Loucy (cell line): ENCODE measurements at regions not wholly inside any gene's neighbourhood (a gene's known extent, or its start where the extent isn't known, plus 50 kb on each side); places are given as distances from the start of the nearest gene placed in this dataset.
"Not testable (repeated sequence)": the region's sequence is repeated elsewhere in the genome, so short reads cannot be mapped to it uniquely, and the experiment has no call there.

Experiments
- H2AFZ ChIP-seq: fragments of 200-600 bp; sonication (generic); 2 replicates; pipeline ENCODE4 v1.6.0; 2016; ENCODE audit warnings: antibody characterized with exemption, mild to moderate bottlenecking, low read length, moderate library complexity
- H3F3A ChIP-seq: fragments of 200-600 bp; 2 replicates; pipeline ENCODE4 v1.6.0; 2016; ENCODE audit warnings: antibody characterized with exemption, low read depth, mild to moderate bottlenecking
- H3K27me3 ChIP-seq: fragments of 200-600 bp; sonication (generic); 2 replicates; pipeline ENCODE4 v1.6.1; 2014; ENCODE audit warnings: low read length, mild to moderate bottlenecking; ENCODE audit not compliant: insufficient read depth, poor library complexity, severe bottlenecking
- H3K36me3 ChIP-seq: fragments of 200-600 bp; sonication (generic); 2 replicates; pipeline ENCODE4 v1.6.1; 2016; ENCODE audit warnings: low read length; ENCODE audit not compliant: insufficient read depth
- H3K4me1 ChIP-seq: fragments of 200-600 bp; sonication (generic); 2 replicates; pipeline ENCODE4 v1.5.1; 2014; ENCODE audit warnings: low read length, mild to moderate bottlenecking; ENCODE audit not compliant: insufficient read depth, poor library complexity, severe bottlenecking
- H3K4me2 ChIP-seq: fragments of 200-600 bp; sonication (generic); 2 replicates; pipeline ENCODE4 v1.6.0; 2014; ENCODE audit warnings: antibody characterized with exemption, low read length, low read depth, mild to moderate bottlenecking; ENCODE audit not compliant: poor library complexity, severe bottlenecking
- H3K4me3 ChIP-seq: fragments of 200-600 bp; sonication (generic); 2 replicates; pipeline ENCODE4 v1.5.1; 2014; ENCODE audit warnings: low read length, mild to moderate bottlenecking, mixed read lengths; ENCODE audit not compliant: poor library complexity, severe bottlenecking
- H3K79me2 ChIP-seq: fragments of 200-600 bp; sonication (generic); 2 replicates; pipeline ENCODE4 v1.6.1; 2014; ENCODE audit warnings: low read length; ENCODE audit not compliant: insufficient read depth
- H3K9ac ChIP-seq: fragments of 200-600 bp; sonication (generic); 2 replicates; pipeline ENCODE4 v1.6.0; 2014; ENCODE audit warnings: mild to moderate bottlenecking, low read depth, low read length, moderate library complexity; ENCODE audit not compliant: poor library complexity, severe bottlenecking
- H3K9me2 ChIP-seq: fragments of 200-600 bp; sonication (generic); replicated peaks from 2 replicates; pipeline ENCODE4 v1.6.1; 2016; ENCODE audit warnings: low read depth, low read length, mixed read lengths
- H3K9me3 ChIP-seq: fragments of 200-600 bp; sonication (generic); 2 replicates; pipeline ENCODE4 v1.6.1; 2014; ENCODE audit warnings: mild to moderate bottlenecking, antibody characterized with exemption, low read length, low read depth; ENCODE audit not compliant: insufficient read depth
- H4K20me1 ChIP-seq: fragments of 200-600 bp; sonication (generic); 2 replicates; pipeline ENCODE4 v1.6.0; 2014; ENCODE audit warnings: antibody characterized with exemption, low read length, mild to moderate bottlenecking; ENCODE audit not compliant: insufficient read depth, poor library complexity, severe bottlenecking
- EZH2phosphoT487 ChIP-seq: fragments of 200-600 bp; IDR thresholded peaks from 2 replicates; pipeline ENCODE4 v1.6.1; 2018; ENCODE audit warnings: antibody characterized with exemption, mild to moderate bottlenecking, moderate library complexity, borderline replicate concordance
- TF ChIP-seq, protein P1 (sequence below): fragments of 200-600 bp; sonication (generic); conservative IDR thresholded peaks from 2 replicates; pipeline ENCODE4 v1.5.1; 2014; ENCODE audit warnings: mild to moderate bottlenecking, antibody characterized with exemption, low read length

DNA sequence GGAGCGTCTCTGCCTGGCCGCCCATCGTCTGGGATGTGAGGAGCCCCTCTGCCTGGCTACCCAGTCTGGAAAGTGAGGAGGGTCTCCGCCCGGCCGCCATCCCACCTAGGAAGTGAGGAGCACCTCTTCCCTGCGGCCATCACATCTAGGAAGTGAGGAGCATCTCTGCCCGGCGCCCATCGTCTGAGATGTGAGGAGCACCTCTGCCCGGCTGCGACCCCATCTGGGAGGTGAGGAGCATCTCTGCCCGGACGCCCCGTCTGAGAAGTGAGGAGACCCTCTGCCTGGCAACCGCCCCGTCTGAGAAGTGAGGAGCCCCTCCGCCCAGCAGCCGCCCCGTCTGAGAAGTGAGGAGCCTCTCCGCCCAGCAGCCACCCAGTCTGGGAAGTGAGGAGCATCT is 84.5 kb downstream of the IDS start:
- H3K27me3 ChIP-seq, H2AFZ ChIP-seq, H3K4me3 ChIP-seq, H4K20me1 ChIP-seq, H3K9me2 ChIP-seq, H3K4me2 ChIP-seq, H3K79me2 ChIP-seq, H3K36me3 ChIP-seq, H3K9me3 ChIP-seq, H3K9ac ChIP-seq, H3K4me1 ChIP-seq, H3F3A ChIP-seq: not testable (repeated sequence)

DNA sequence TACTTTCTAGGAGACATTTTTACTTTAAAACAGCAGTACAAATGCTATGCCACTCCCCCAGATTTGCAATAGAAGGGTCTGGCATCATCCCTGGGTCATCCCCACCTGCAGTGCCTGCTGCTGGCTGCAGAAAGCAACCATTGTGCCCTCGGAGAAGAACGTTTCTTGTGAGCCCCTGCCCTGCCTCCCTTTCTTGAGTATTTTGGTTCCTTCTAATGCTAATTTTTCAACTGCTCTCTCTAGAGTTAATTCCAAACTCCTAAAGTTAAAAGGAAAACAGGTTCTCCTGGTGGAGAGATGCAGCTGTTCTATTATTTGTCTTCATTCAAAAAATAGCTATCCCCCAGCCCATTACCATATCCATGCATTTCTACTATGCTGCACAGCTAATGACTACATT is 107.1 kb downstream of the IDS start:
- no peaks in the 10 kb centered on the region for H3K9me3 ChIP-seq

DNA sequence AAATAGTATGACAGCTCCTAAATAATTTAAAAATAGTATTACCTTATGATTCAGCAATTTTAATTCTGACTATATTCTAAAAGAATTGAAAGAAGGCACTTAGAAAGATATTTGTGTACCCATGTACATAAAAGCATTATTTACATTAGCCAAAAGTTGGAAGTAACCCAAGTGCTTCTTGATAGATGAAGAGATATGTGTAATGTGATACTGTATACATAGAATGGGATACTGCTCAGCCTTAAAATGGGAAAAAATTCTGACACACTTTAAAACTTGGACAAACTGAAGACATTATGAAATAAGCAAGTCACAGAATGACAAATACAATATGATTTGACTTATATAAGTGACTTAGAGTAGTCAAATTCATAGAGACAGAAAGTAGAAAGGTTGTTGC is 112.2 kb downstream of the IDS start:
- Histone ChIP-seq H3K9ac (no peak overlapping the region), H3K79me2 (no peaks in the 10 kb centered on the region), H3K4me3 (no peak overlapping the region), H2AFZ (no peak overlapping the region), H3K9me2 (no peaks in the 10 kb centered on the region), H3K27me3 (no peaks in the 10 kb centered on the region), H3K36me3 (no peaks in the 10 kb centered on the region), H3K4me2 (no peak overlapping the region), H3K9me3 (no peaks in the 10 kb centered on the region), H4K20me1 (no peaks in the 10 kb centered on the region), H3K4me1 (no peaks in the 10 kb centered on the region), H3F3A (no peaks in the 10 kb centered on the region)
- TF ChIP-seq, protein P1, sequence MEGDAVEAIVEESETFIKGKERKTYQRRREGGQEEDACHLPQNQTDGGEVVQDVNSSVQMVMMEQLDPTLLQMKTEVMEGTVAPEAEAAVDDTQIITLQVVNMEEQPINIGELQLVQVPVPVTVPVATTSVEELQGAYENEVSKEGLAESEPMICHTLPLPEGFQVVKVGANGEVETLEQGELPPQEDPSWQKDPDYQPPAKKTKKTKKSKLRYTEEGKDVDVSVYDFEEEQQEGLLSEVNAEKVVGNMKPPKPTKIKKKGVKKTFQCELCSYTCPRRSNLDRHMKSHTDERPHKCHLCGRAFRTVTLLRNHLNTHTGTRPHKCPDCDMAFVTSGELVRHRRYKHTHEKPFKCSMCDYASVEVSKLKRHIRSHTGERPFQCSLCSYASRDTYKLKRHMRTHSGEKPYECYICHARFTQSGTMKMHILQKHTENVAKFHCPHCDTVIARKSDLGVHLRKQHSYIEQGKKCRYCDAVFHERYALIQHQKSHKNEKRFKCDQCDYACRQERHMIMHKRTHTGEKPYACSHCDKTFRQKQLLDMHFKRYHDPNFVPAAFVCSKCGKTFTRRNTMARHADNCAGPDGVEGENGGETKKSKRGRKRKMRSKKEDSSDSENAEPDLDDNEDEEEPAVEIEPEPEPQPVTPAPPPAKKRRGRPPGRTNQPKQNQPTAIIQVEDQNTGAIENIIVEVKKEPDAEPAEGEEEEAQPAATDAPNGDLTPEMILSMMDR, result no peak
- TF ChIP-seq EZH2phosphoT487, result no peak

More for the DNA sequence above, 107.1 kb downstream of the IDS start:
- no peak overlapping the region for H3K4me3 ChIP-seq
- TF ChIP-seq, protein P1, result no peak
- TF ChIP-seq EZH2phosphoT487, result no peak
- no peaks in the 10 kb centered on the region for H3K4me1 ChIP-seq
- no peak overlapping the region for H3K4me2 ChIP-seq
- no peaks in the 10 kb centered on the region for H3K27me3 ChIP-seq
- H3K36me3 ChIP-seq, result no peaks in the 10 kb centered on the region
- H3F3A ChIP-seq, result no peaks in the 10 kb centered on the region
- no peaks in the 10 kb centered on the region for H3K9me2 ChIP-seq
- no peaks in the 10 kb centered on the region for H3K79me2 ChIP-seq
- H3K9ac ChIP-seq, result no peak overlapping the region
- no peaks in the 10 kb centered on the region for H4K20me1 ChIP-seq
- no peak overlapping the region for H2AFZ ChIP-seq

DNA sequence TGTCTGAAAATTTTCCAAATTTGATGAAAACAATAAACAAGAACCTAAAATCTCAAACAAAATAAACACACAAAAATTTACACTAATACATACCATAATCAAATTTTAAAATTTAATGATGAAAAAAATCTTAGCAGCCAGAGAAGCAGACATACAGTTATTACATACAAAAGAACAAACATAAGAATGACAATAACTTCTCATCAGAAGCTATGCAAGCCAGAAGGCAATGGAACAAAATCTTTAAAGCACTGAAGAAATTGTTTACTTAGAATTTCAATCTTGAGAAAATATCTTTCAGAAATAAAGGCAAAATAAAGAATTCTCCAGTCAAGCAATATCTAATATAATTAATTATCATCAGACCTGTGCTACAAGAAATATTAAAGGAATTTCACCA is 121.3 kb downstream of the IDS start:
- Histone ChIP-seq H2AFZ (no peak overlapping the region), H3K9ac (no peak overlapping the region), H3K4me2 (no peak overlapping the region), H3K4me3 (no peak overlapping the region), H3K27me3 (no peaks in the 10 kb centered on the region), H3K36me3 (no peaks in the 10 kb centered on the region), H3K79me2 (no peaks in the 10 kb centered on the region), H3K9me2 (no peaks in the 10 kb centered on the region), H4K20me1 (no peaks in the 10 kb centered on the region), H3F3A (no peaks in the 10 kb centered on the region), H3K9me3 (no peaks in the 10 kb centered on the region), H3K4me1 (no peaks in the 10 kb centered on the region)
- TF ChIP-seq, protein P1, result no peak
- TF ChIP-seq EZH2phosphoT487, result no peak
